ENCODE measurements at regions not wholly inside any gene's neighbourhood (a gene's known extent, or its start where the extent isn't known, plus 50 kb on each side); places are given as distances from the start of the nearest gene placed in this dataset.

GRCh38 chr10:81405399-81405798 lies 469.6 kb upstream of the NRG3 start:
- 100% methylated on average over 1 of the region's 2 CpGs for WGBS (ENCODE audit: extremely low coverage, insufficient coverage, insufficient read length)
- Histone ChIP-seq H3K27ac (ENCODE audit: low read depth, low read length) (no peak overlapping the region), H2BK120ac (ENCODE audit: insufficient read depth, low read length, poor library complexity) (no peak overlapping the region), H2AFZ (ENCODE audit: insufficient read depth, low read length, poor library complexity) (no peak overlapping the region), H3K9ac (ENCODE audit: low read length) (no peak overlapping the region), H3K23ac (ENCODE audit: low read length) (no peak overlapping the region), H3K4me3 (ENCODE audit: low read depth, low read length) (no peak overlapping the region), H3K79me1 (ENCODE audit: low read length) (no peaks in the 10 kb centered on the region), H3K4ac (ENCODE audit: low read depth, low read length) (no peak overlapping the region), H3K4me1 (ENCODE audit: control insufficient read depth in 1 of 2, insufficient read depth in 2 of 2, low read length in 2 of 2) (no peaks in the 10 kb centered on the region), H4K12ac (ENCODE audit: low read depth, low read length) (no peak overlapping the region), H3K14ac (ENCODE audit: low read length) (no peak overlapping the region), H3K36me3 (ENCODE audit: control insufficient read depth in 1 of 2, insufficient read depth in 2 of 2, low read length in 2 of 2) (no peaks in the 10 kb centered on the region), H3K9me3 (ENCODE audit: insufficient read depth, low read depth, low read length) (no peaks in the 10 kb centered on the region), H3K27me3 (ENCODE audit: insufficient read depth, low read length) (no peaks in the 10 kb centered on the region), H2BK5ac (ENCODE audit: low read depth, low read length, poor library complexity) (no peak overlapping the region), H3K4me2 (ENCODE audit: low read length) (no peak overlapping the region), H3K18ac (ENCODE audit: low read length) (no peak overlapping the region), H2AK5ac (ENCODE audit: low read length) (no peak overlapping the region), H4K91ac (ENCODE audit: low read depth, low read length) (no peak overlapping the region), H2BK12ac (ENCODE audit: low read length) (no peak overlapping the region), H4K8ac (ENCODE audit: low read depth, low read length) (no peak overlapping the region), H3K79me2 (ENCODE audit: control insufficient read depth, insufficient read depth, low read length, poor library complexity) (no peaks in the 10 kb centered on the region)
- DNase-seq: no peak

GRCh38 chr10:81414038-81414437 lies 461.0 kb upstream of the NRG3 start:
- H3K9ac ChIP-seq (ENCODE audit: low read length): no peak overlapping the region

GRCh38 chr10:81426722-81427121 lies 448.3 kb upstream of the NRG3 start:
- Histone ChIP-seq H3K9me3 (ENCODE audit: insufficient read depth, low read depth, low read length) (no peaks in the 10 kb centered on the region), H3K4me1 (ENCODE audit: control insufficient read depth in 1 of 2, insufficient read depth in 2 of 2, low read length in 2 of 2) (no peaks in the 10 kb centered on the region), H2BK12ac (ENCODE audit: low read length) (no peak overlapping the region), H3K27ac (ENCODE audit: low read depth, low read length) (no peak overlapping the region), H3K4me2 (ENCODE audit: low read length) (no peak overlapping the region), H2BK120ac (ENCODE audit: insufficient read depth, low read length, poor library complexity) (no peak overlapping the region), H2AK5ac (ENCODE audit: low read length) (no peak overlapping the region), H3K27me3 (ENCODE audit: insufficient read depth, low read length) (no peaks in the 10 kb centered on the region), H3K36me3 (ENCODE audit: control insufficient read depth in 1 of 2, insufficient read depth in 2 of 2, low read length in 2 of 2) (no peaks in the 10 kb centered on the region), H3K18ac (ENCODE audit: low read length) (no peak overlapping the region), H4K91ac (ENCODE audit: low read depth, low read length) (no peak overlapping the region), H3K79me1 (ENCODE audit: low read length) (no peaks in the 10 kb centered on the region), H3K4ac (ENCODE audit: low read depth, low read length) (no peak overlapping the region), H3K23ac (ENCODE audit: low read length) (no peak overlapping the region), H3K4me3 (ENCODE audit: low read depth, low read length) (no peak overlapping the region), H2BK5ac (ENCODE audit: low read depth, low read length, poor library complexity) (no peak overlapping the region), H4K8ac (ENCODE audit: low read depth, low read length) (no peak overlapping the region), H3K79me2 (ENCODE audit: control insufficient read depth, insufficient read depth, low read length, poor library complexity) (no peaks in the 10 kb centered on the region), H3K9ac (ENCODE audit: low read length) (no peak overlapping the region), H3K14ac (ENCODE audit: low read length) (no peak overlapping the region), H2AFZ (ENCODE audit: insufficient read depth, low read length, poor library complexity) (no peak overlapping the region), H4K12ac (ENCODE audit: low read depth, low read length) (no peak overlapping the region)
- no peak for DNase-seq

More at GRCh38 chr10:81414038-81414437, 461.0 kb upstream of the NRG3 start:
- peak in 1 of 2 donors; percentile 2 for DNase-seq
- no peaks in the 10 kb centered on the region for H3K36me3 ChIP-seq (ENCODE audit: control insufficient read depth in 1 of 2, insufficient read depth in 2 of 2, low read length in 2 of 2)
- WGBS (ENCODE audit: extremely low coverage, insufficient coverage, insufficient read length): no CpG with 5 or more reads among the region's 1 CpG
- no peaks in the 10 kb centered on the region for H3K4me1 ChIP-seq (ENCODE audit: control insufficient read depth in 1 of 2, insufficient read depth in 2 of 2, low read length in 2 of 2)
- no peak overlapping the region for H2BK5ac ChIP-seq (ENCODE audit: low read depth, low read length, poor library complexity)
- no peak overlapping the region for H3K18ac ChIP-seq (ENCODE audit: low read length)
- H4K8ac ChIP-seq (ENCODE audit: low read depth, low read length): no peak overlapping the region
- H3K27me3 ChIP-seq (ENCODE audit: insufficient read depth, low read length): no peaks in the 10 kb centered on the region
- H3K14ac ChIP-seq (ENCODE audit: low read length): no peak overlapping the region
- no peak overlapping the region for H3K4me3 ChIP-seq (ENCODE audit: low read depth, low read length)
- H3K27ac ChIP-seq (ENCODE audit: low read depth, low read length): no peak overlapping the region
- no peak overlapping the region for H2AFZ ChIP-seq (ENCODE audit: insufficient read depth, low read length, poor library complexity)
- no peak overlapping the region for H3K4ac ChIP-seq (ENCODE audit: low read depth, low read length)
- H2BK120ac ChIP-seq (ENCODE audit: insufficient read depth, low read length, poor library complexity): no peak overlapping the region
- H3K4me2 ChIP-seq (ENCODE audit: low read length): no peak overlapping the region
- H3K9me3 ChIP-seq (ENCODE audit: insufficient read depth, low read depth, low read length): no peaks in the 10 kb centered on the region
- no peak overlapping the region for H4K91ac ChIP-seq (ENCODE audit: low read depth, low read length)
- no peak overlapping the region for H3K23ac ChIP-seq (ENCODE audit: low read length)
- H3K79me1 ChIP-seq (ENCODE audit: low read length): no peaks in the 10 kb centered on the region
- H3K79me2 ChIP-seq (ENCODE audit: control insufficient read depth, insufficient read depth, low read length, poor library complexity): no peaks in the 10 kb centered on the region
- H2BK12ac ChIP-seq (ENCODE audit: low read length): no peak overlapping the region
- H2AK5ac ChIP-seq (ENCODE audit: low read length): no peak overlapping the region
- H4K12ac ChIP-seq (ENCODE audit: low read depth, low read length): no peak overlapping the region

GRCh38 chr10:81428456-81429134 lies 446.4 kb upstream of the NRG3 start:
- no peak overlapping the region for H4K8ac ChIP-seq (ENCODE audit: low read depth, low read length)
- H3K14ac ChIP-seq (ENCODE audit: low read length): no peak overlapping the region
- H3K18ac ChIP-seq (ENCODE audit: low read length): no peak overlapping the region
- no peak overlapping the region for H3K4ac ChIP-seq (ENCODE audit: low read depth, low read length)
- H3K4me1 ChIP-seq (ENCODE audit: control insufficient read depth in 1 of 2, insufficient read depth in 2 of 2, low read length in 2 of 2): no peaks in the 10 kb centered on the region
- no peak overlapping the region for H2AFZ ChIP-seq (ENCODE audit: insufficient read depth, low read length, poor library complexity)
- no peak overlapping the region for H2BK5ac ChIP-seq (ENCODE audit: low read depth, low read length, poor library complexity)
- H3K79me1 ChIP-seq (ENCODE audit: low read length): no peaks in the 10 kb centered on the region
- H3K4me2 ChIP-seq (ENCODE audit: low read length): no peak overlapping the region
- H3K9me3 ChIP-seq (ENCODE audit: insufficient read depth, low read depth, low read length): no peaks in the 10 kb centered on the region
- H3K27me3 ChIP-seq (ENCODE audit: insufficient read depth, low read length): no peaks in the 10 kb centered on the region
- no peak overlapping the region for H2BK120ac ChIP-seq (ENCODE audit: insufficient read depth, low read length, poor library complexity)
- H3K36me3 ChIP-seq (ENCODE audit: control insufficient read depth in 1 of 2, insufficient read depth in 2 of 2, low read length in 2 of 2): no peaks in the 10 kb centered on the region
- no peak overlapping the region for H2AK5ac ChIP-seq (ENCODE audit: low read length)
- no CpG with 5 or more reads among the region's 2 CpGs for WGBS (ENCODE audit: extremely low coverage, insufficient coverage, insufficient read length)
- H3K27ac ChIP-seq (ENCODE audit: low read depth, low read length): no peak overlapping the region
- no peak for DNase-seq
- no peaks in the 10 kb centered on the region for H3K79me2 ChIP-seq (ENCODE audit: control insufficient read depth, insufficient read depth, low read length, poor library complexity)
- H4K91ac ChIP-seq (ENCODE audit: low read depth, low read length): no peak overlapping the region
- no peak overlapping the region for H2BK12ac ChIP-seq (ENCODE audit: low read length)
- no peak overlapping the region for H3K4me3 ChIP-seq (ENCODE audit: low read depth, low read length)
- no peak overlapping the region for H4K12ac ChIP-seq (ENCODE audit: low read depth, low read length)
- no peak overlapping the region for H3K23ac ChIP-seq (ENCODE audit: low read length)
- no peak overlapping the region for H3K9ac ChIP-seq (ENCODE audit: low read length)

Measured in trophoblast cell (in vitro differentiated cells and primary cell).